Kidney (tissue), 13 donors: ENCODE measurements at regions not wholly inside any gene's neighbourhood (a gene's known extent, or its start where the extent isn't known, plus 50 kb on each side); places are given as distances from the start of the nearest gene placed in this dataset.

Experiments
- DNase-seq, 5 donors: peaks; one replicate each; pipeline ENCODE4 v3.0.0-alpha.2; 2013 to 2020
- FAIRE-seq: peaks from 2 replicates; lab custom pipeline; 2012; peaks lifted over from hg19 to GRCh38; lab: Jason Lieb, UNC
- H3K27ac ChIP-seq, 2 donors: one replicate each; pipeline ENCODE4 v1.7.0; 2013; ENCODE audit warnings: low read depth in 2 of 2, low read length in 2 of 2, inconsistent platforms in 1 of 2
- H3K27me3 ChIP-seq: one replicate; pipeline ENCODE4 v1.7.1; 2013; ENCODE audit warnings: low read length, inconsistent platforms; ENCODE audit not compliant: control insufficient read depth, insufficient read depth
- H3K36me3 ChIP-seq, 3 donors: one replicate each; pipeline versions ENCODE4 v1.7.0 to v1.7.1; 2013; ENCODE audit warnings: low read length in 3 of 3, control low read depth in 1 of 3, inconsistent platforms in 1 of 3; ENCODE audit not compliant: insufficient read depth in 3 of 3, control insufficient read depth in 2 of 3
- H3K4me1 ChIP-seq, 3 donors: one replicate each; pipeline versions ENCODE4 v1.7.0 to v1.7.1; 2013; ENCODE audit warnings: low read length in 3 of 3, inconsistent platforms in 1 of 3, low read depth in 1 of 3; ENCODE audit not compliant: control insufficient read depth in 2 of 3, insufficient read depth in 2 of 3
- H3K4me3 ChIP-seq, 3 donors: one replicate each; pipeline versions ENCODE4 v1.7.0 to v1.8.1; 2013; ENCODE audit warnings: low read length in 3 of 3, control low read depth in 1 of 3, inconsistent platforms in 1 of 3
- H3K9ac ChIP-seq, 3 donors: one replicate each; pipeline versions ENCODE4 v1.7.0 to v1.7.1; 2013; ENCODE audit warnings: low read length in 3 of 3, control low read depth in 1 of 3, inconsistent platforms in 1 of 3
- H3K9me3 ChIP-seq, 3 donors: one replicate each; pipeline versions ENCODE4 v1.7.0 to v1.7.1; 2013; ENCODE audit warnings: low read length in 3 of 3, control low read depth in 1 of 3, inconsistent platforms in 1 of 3; ENCODE audit not compliant: control insufficient read depth in 2 of 3, insufficient read depth in 1 of 3
- intact Hi-C: fragments of 100-400 bp; cut with DNase I; formaldehyde crosslinking; loops from one replicate; pipeline ENCODE4 v1.11.1; 2022
- TF ChIP-seq, protein P1 (sequence below): IDR thresholded peaks from 3 replicates; pipeline ENCODE4 v1.5.1; 2012; ENCODE audit warnings: mild to moderate bottlenecking, moderate library complexity, borderline replicate concordance; ENCODE audit not compliant: insufficient read depth; ENCODE audit errors: extremely low read depth
- donor health status: control.
- donor health status: control.
- donor health status: control.
- donor health status: control.
- donor health status: control.
- donor health status: DM: yes; HTN: yes; CAD: no.
- donor health status: Normal renal cell carcinoma (clear cell type).

DNA sequence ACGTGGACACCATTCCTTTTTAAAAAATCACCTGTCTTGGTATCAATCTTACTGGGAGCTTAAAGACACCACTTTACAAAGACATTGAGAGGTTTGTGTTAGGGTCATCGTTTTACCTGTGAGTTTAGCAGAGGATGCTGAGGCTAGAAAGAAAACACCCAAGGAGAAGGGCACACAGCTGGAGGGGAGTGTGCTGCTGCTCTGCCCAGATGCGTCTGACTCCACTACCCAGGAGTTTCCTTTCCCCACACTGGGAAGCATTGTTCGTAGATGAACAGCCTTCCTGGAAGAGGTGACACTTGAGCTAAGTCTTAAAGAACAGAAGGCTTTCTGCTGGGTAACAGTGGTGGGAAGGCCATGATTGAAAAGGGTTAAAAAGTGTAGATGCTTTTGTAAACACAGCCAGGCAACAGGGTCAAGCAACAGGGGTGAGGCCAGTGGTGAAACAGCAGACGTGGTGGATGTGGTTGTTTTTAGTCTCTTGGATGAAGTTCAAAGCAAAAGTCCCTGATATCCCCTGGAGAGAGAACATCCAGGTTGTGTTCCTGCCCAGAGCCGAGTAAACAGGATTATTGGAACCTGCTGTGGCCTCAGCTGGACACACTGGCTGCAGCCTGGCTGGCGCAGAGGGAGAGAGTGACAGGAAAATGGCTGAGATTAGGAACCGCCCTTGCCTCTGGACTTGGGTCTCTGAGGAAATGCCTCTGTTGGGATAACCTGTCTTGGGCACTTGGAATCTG, 198.6 kb upstream of the JUN start:
- Histone ChIP-seq H3K36me3 (no peaks in the 10 kb centered on the region), H3K9ac (no peak overlapping the region), H3K4me3 (no peak overlapping the region), H3K27ac (no peak overlapping the region), H3K27me3 (no peaks in the 10 kb centered on the region), H3K9me3 (no peaks in the 10 kb centered on the region), H3K4me1 (no peaks in the 10 kb centered on the region)
- no peak for FAIRE-seq
- no peak for DNase-seq
- TF ChIP-seq, protein P1, sequence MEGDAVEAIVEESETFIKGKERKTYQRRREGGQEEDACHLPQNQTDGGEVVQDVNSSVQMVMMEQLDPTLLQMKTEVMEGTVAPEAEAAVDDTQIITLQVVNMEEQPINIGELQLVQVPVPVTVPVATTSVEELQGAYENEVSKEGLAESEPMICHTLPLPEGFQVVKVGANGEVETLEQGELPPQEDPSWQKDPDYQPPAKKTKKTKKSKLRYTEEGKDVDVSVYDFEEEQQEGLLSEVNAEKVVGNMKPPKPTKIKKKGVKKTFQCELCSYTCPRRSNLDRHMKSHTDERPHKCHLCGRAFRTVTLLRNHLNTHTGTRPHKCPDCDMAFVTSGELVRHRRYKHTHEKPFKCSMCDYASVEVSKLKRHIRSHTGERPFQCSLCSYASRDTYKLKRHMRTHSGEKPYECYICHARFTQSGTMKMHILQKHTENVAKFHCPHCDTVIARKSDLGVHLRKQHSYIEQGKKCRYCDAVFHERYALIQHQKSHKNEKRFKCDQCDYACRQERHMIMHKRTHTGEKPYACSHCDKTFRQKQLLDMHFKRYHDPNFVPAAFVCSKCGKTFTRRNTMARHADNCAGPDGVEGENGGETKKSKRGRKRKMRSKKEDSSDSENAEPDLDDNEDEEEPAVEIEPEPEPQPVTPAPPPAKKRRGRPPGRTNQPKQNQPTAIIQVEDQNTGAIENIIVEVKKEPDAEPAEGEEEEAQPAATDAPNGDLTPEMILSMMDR: no peak
- intact Hi-C loops: no loop called here

- no peak overlapping the region for H3K4me3 ChIP-seq
- no peaks in the 10 kb centered on the region for H3K27me3 ChIP-seq
- no peak for FAIRE-seq
- no peaks in the 10 kb centered on the region for H3K4me1 ChIP-seq
- H3K36me3 ChIP-seq: no peaks in the 10 kb centered on the region
- intact Hi-C loops: no loop called here
- H3K9me3 ChIP-seq: no peaks in the 10 kb centered on the region
- TF ChIP-seq, protein P1: no peak
- DNase-seq: no peak
- H3K9ac ChIP-seq: no peak overlapping the region
- no peak overlapping the region for H3K27ac ChIP-seq
Observed at GRCh38 chr1:58983162-58983561, 199.3 kb upstream of the JUN start.

GRCh38 chr1:58983633-58984245, 199.9 kb upstream of the JUN start:
- Histone ChIP-seq H3K27ac (no peak overlapping the region), H3K36me3 (no peaks in the 10 kb centered on the region), H3K9me3 (no peaks in the 10 kb centered on the region), H3K9ac (no peak overlapping the region), H3K27me3 (no peaks in the 10 kb centered on the region), H3K4me3 (no peak overlapping the region), H3K4me1 (no peaks in the 10 kb centered on the region)
- intact Hi-C loops: no loop called here
- DNase-seq: no peak
- TF ChIP-seq, protein P1: no peak
- no peak for FAIRE-seq
